ENCODE measurements at regions not wholly inside any gene's neighbourhood (a gene's known extent, or its start where the extent isn't known, plus 50 kb on each side); places are given as distances from the start of the nearest gene placed in this dataset.

GRCh38 chr12:17192721-17193120, 586.8 kb upstream of the LMO3 start:
- BruUV-seq (replicated peaks): no TSS peak
- Mint-ChIP-seq H3K4me1 (ENCODE audit: insufficient read depth, unreplicated experiment) (no peaks in the 10 kb centered on the region), H3K9me3 (ENCODE audit: unreplicated experiment) (no peaks in the 10 kb centered on the region), H3K4me3 (ENCODE audit: unreplicated experiment) (no peak overlapping the region), H3K36me3 (ENCODE audit: insufficient read depth, unreplicated experiment) (no peaks in the 10 kb centered on the region), H3K27ac (ENCODE audit: low read depth, unreplicated experiment) (no peak overlapping the region), H3K27me3 (ENCODE audit: insufficient read depth, unreplicated experiment) (peaks cover 20% of the 10 kb centered on the region)
- DNase-seq (ENCODE audit: unreplicated experiment): no peak
- intact Hi-C loops (cut with micrococcal nuclease): no loop called here
- CTCF ChIA-PET: interaction anchor here (0.7 to 1.4 kb wide), 2 partner anchors 18 to 242 kb away, joined by 4 to 5 read pairs; no protein-coding TSS in a partner anchor
- no peak for TF ChIP-seq CTCF (IDR thresholded peaks at IDR 0.05; ENCODE audit: unreplicated experiment)
- POLR2A ChIA-PET: interaction anchor here (0.6 kb wide), 1 partner anchor 9 kb away, joined by 5 read pairs; no protein-coding TSS in a partner anchor

GRCh38 chr12:17169726-17170471, 563.9 kb upstream of the LMO3 start:
- no TSS peak for BruUV-seq (replicated peaks)
- CTCF ChIA-PET: no interaction called here
- POLR2A ChIA-PET: no interaction called here
- Mint-ChIP-seq H3K27ac (ENCODE audit: low read depth, unreplicated experiment) (no peak overlapping the region), H3K9me3 (ENCODE audit: unreplicated experiment) (peaks cover 8% of the 10 kb centered on the region), H3K36me3 (ENCODE audit: insufficient read depth, unreplicated experiment) (no peaks in the 10 kb centered on the region), H3K4me3 (ENCODE audit: unreplicated experiment) (no peak overlapping the region), H3K27me3 (ENCODE audit: insufficient read depth, unreplicated experiment) (peaks cover 22% of the 10 kb centered on the region), H3K4me1 (ENCODE audit: insufficient read depth, unreplicated experiment) (peaks cover 5% of the 10 kb centered on the region)
- DNase-seq (ENCODE audit: unreplicated experiment): no peak
- TF ChIP-seq CTCF (IDR thresholded peaks at IDR 0.05; ENCODE audit: unreplicated experiment): no peak
- intact Hi-C loops (cut with micrococcal nuclease): loop anchor here (10.0 kb wide), 1 partner anchor 825 kb away; no protein-coding TSS in a partner anchor

GRCh38 chr12:17159506-17160300, 553.7 kb upstream of the LMO3 start:
- Mint-ChIP-seq H3K27me3 (ENCODE audit: insufficient read depth, unreplicated experiment) (no peaks in the 10 kb centered on the region), H3K4me3 (ENCODE audit: unreplicated experiment) (no peak overlapping the region), H3K27ac (ENCODE audit: low read depth, unreplicated experiment) (no peak overlapping the region), H3K9me3 (ENCODE audit: unreplicated experiment) (no peaks in the 10 kb centered on the region), H3K4me1 (ENCODE audit: insufficient read depth, unreplicated experiment) (no peaks in the 10 kb centered on the region), H3K36me3 (ENCODE audit: insufficient read depth, unreplicated experiment) (no peaks in the 10 kb centered on the region)
- no peak for DNase-seq (ENCODE audit: unreplicated experiment)
- ChIA-PET POLR2A (no interaction called here), CTCF (interaction anchor here (0.6 to 0.7 kb wide), 2 partner anchors 44 to 175 kb away, joined by 3 to 4 read pairs; no protein-coding TSS in a partner anchor)
- no peak for TF ChIP-seq CTCF (IDR thresholded peaks at IDR 0.05; ENCODE audit: unreplicated experiment)
- intact Hi-C loops (cut with micrococcal nuclease): loop anchor here (5.0 to 10.0 kb wide), 3 partner anchors 215 to 835 kb away; no protein-coding TSS in a partner anchor
- no TSS peak for BruUV-seq (replicated peaks)

GRCh38 chr12:17158201-17158600, 552.2 kb upstream of the LMO3 start:
- no peak for TF ChIP-seq CTCF (IDR thresholded peaks at IDR 0.05; ENCODE audit: unreplicated experiment)
- intact Hi-C loops (cut with micrococcal nuclease): loop anchor here (10.0 kb wide), 1 partner anchor 213 kb away; no protein-coding TSS in a partner anchor
- H3K36me3 Mint-ChIP-seq (ENCODE audit: insufficient read depth, unreplicated experiment): no peaks in the 10 kb centered on the region
- H3K9me3 Mint-ChIP-seq (ENCODE audit: unreplicated experiment): no peaks in the 10 kb centered on the region
- H3K27me3 Mint-ChIP-seq (ENCODE audit: insufficient read depth, unreplicated experiment): no peaks in the 10 kb centered on the region
- H3K4me3 Mint-ChIP-seq (ENCODE audit: unreplicated experiment): no peak overlapping the region
- ChIA-PET CTCF (interaction anchor here (0.6 kb wide), 1 partner anchor 16 kb away, joined by 4 read pairs; no protein-coding TSS in a partner anchor), POLR2A (no interaction called here)
- no peaks in the 10 kb centered on the region for H3K4me1 Mint-ChIP-seq (ENCODE audit: insufficient read depth, unreplicated experiment)
- no peak overlapping the region for H3K27ac Mint-ChIP-seq (ENCODE audit: low read depth, unreplicated experiment)
- no TSS peak for BruUV-seq (replicated peaks)
- no peak for DNase-seq (ENCODE audit: unreplicated experiment)
